ENCODE measurements at regions not wholly inside any gene's neighbourhood (a gene's known extent, or its start where the extent isn't known, plus 50 kb on each side); places are given as distances from the start of the nearest gene placed in this dataset.

DNA sequence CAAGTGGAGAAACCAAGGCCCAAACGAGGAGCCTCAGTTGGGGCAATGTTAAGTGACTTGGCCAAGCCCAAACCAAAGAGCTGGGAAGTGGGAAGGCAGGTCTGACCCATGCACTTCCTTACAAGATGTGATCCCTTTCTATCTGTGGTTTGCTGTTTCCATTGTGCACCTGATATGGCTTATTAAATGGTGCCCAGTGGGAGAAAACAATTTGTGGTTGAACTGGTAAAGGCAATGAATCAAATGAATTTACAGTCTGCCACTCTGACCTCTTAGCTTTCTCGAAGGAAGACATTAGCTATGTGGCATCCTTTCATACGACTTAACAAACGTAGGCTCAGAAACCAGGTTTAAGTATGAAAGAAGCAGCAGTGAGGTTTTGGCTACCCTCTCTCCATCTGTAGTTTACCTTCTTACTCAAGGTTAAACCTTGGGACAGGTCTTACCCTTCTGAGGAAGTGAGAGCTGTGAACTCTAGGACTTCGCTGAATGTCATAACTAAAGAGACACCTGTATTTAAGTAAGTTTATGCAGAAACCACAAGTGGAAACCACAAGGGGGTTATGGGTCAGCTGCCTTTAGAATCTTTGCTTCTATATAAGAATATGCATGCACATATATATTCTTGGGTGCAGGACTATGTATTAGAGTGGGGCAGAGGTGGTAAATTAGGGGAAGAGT is 100.5 kb upstream of the SPATA31D4 start:
- TF ChIP-seq NFYB (IDR thresholded peaks at IDR 0.05; ENCODE audit: extremely low read depth, insufficient read length) = no peak
- no peak for TF ChIP-seq TCF3 (CRISPR knock-in tag; IDR thresholded peaks at IDR 0.05)
- no peak for TF ChIP-seq ATF3 (IDR thresholded peaks at IDR 0.05)
- TF ChIP-seq ATF3 (CRISPR knock-in tag; conservative IDR thresholded peaks at IDR 0.05) = no peak

Measured in K562 (cell line).